ENCODE measurements at regions not wholly inside any gene's neighbourhood (a gene's known extent, or its start where the extent isn't known, plus 50 kb on each side); places are given as distances from the start of the nearest gene placed in this dataset.

GRCh38 chr21:24260751-24261150, 1346.5 kb downstream of the MRPL39 start:
- TF ChIP-seq CTCF (IDR thresholded peaks at IDR 0.05; ENCODE audit: low read depth, low read length, missing control alignments), result no peak
- no peak overlapping the region for H3K4me3 ChIP-seq (ENCODE audit: low read depth, low read length)
- in situ Hi-C loops (cut with HindIII; ENCODE audit: low sequenced_read_pairs), result no loop called here
- DNase-seq (ENCODE audit: low read depth), result no peak

GRCh38 chr21:24259241-24259640, 1348.0 kb downstream of the MRPL39 start:
- no peak overlapping the region for H3K4me3 ChIP-seq (ENCODE audit: low read depth, low read length)
- DNase-seq (ENCODE audit: low read depth), result no peak
- no peak for TF ChIP-seq CTCF (IDR thresholded peaks at IDR 0.05; ENCODE audit: low read depth, low read length, missing control alignments)
- in situ Hi-C loops (cut with HindIII; ENCODE audit: low sequenced_read_pairs), result no loop called here

DNA sequence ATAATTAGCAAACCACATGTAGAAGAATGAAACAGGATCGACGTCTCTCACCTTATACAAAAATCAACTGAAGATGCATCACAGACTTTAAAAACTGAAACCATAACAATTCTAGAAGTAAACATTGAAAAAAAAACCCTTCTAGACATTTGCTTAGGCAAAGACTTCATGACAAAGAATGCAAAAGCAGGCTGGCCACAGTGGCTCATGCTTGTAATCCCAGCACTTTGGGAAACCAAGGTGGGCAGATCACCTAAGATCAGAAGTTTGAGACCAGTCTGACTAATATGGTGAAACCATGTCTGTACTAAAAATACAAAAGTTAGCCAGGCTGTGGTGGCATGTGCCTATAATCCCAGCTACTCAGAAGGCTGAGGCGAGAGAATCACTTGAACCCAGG, 1351.7 kb downstream of the MRPL39 start:
- in situ Hi-C loops (cut with HindIII; ENCODE audit: low sequenced_read_pairs), result no loop called here
- DNase-seq (ENCODE audit: low read depth), result no peak
- H3K4me3 ChIP-seq (ENCODE audit: low read depth, low read length), result no peak overlapping the region
- no peak for TF ChIP-seq CTCF (IDR thresholded peaks at IDR 0.05; ENCODE audit: low read depth, low read length, missing control alignments)

GRCh38 chr21:24225431-24225830, 1381.8 kb downstream of the MRPL39 start:
- no peak overlapping the region for H3K4me3 ChIP-seq (ENCODE audit: low read depth, low read length)
- no peak for TF ChIP-seq CTCF (IDR thresholded peaks at IDR 0.05; ENCODE audit: low read depth, low read length, missing control alignments)
- in situ Hi-C loops (cut with HindIII; ENCODE audit: low sequenced_read_pairs), result no loop called here
- peak; percentile 19 for DNase-seq (ENCODE audit: low read depth)

GRCh38 chr21:24224422-24224821, 1382.9 kb downstream of the MRPL39 start:
- TF ChIP-seq CTCF (IDR thresholded peaks at IDR 0.05; ENCODE audit: low read depth, low read length, missing control alignments), result no peak
- no peak for DNase-seq (ENCODE audit: low read depth)
- in situ Hi-C loops (cut with HindIII; ENCODE audit: low sequenced_read_pairs), result no loop called here
- no peak overlapping the region for H3K4me3 ChIP-seq (ENCODE audit: low read depth, low read length)

- H3K4me3 ChIP-seq (ENCODE audit: low read depth, low read length), result no peak overlapping the region
- in situ Hi-C loops (cut with HindIII; ENCODE audit: low sequenced_read_pairs), result no loop called here
- TF ChIP-seq CTCF (IDR thresholded peaks at IDR 0.05; ENCODE audit: low read depth, low read length, missing control alignments), result no peak
- DNase-seq (ENCODE audit: low read depth), result no peak
These were observed 1383.7 kb downstream of the MRPL39 start for GRCh38 chr21:24223624-24224023.

- in situ Hi-C loops (cut with HindIII; ENCODE audit: low sequenced_read_pairs), result no loop called here
- no peak for TF ChIP-seq CTCF (IDR thresholded peaks at IDR 0.05; ENCODE audit: low read depth, low read length, missing control alignments)
- H3K4me3 ChIP-seq (ENCODE audit: low read depth, low read length), result no peak overlapping the region
- no peak for DNase-seq (ENCODE audit: low read depth)
These were observed 1384.6 kb downstream of the MRPL39 start for GRCh38 chr21:24222676-24223075.
